ENCODE measurements at regions not wholly inside any gene's neighbourhood (a gene's known extent, or its start where the extent isn't known, plus 50 kb on each side); places are given as distances from the start of the nearest gene placed in this dataset.

DNA sequence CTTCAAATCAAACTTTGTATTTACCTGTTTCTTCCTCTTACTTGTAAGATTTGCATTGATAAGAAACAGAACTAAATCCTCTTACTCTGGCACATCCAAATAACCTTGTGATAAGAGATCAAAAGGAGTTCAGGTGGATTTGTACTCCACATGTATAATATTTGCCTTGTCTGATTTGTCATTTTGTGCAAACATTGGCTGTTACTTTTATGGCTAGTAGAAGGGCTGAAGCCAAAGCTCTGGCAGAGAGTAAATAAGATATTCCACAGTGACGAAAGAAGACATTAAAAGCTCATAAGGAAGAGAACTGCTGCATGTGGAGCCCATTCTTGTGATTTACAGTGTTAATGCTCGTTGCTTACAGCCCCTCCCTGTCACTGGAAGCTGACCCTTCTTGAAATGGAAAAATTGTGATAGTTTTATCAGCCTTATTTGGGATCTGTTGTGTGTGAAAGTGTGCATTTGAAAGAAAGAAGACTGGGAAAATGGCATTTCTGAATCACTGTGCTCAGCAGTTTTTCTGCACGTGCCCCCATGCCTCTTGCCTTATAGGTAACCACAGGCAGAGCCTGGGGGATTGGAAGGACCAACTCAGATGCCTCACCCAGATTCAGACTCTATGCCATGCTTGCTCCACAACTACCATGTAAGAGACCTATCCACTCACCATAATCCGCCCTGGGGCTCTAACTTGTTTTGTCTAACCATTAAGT lies 68.2 kb downstream of the OXGR1 start (continued):
- peak; percentile 46; the same call in 1 of the 2 replicates for TF ChIP-seq FOXO1 (CRISPR knock-in tag; IDR thresholded peaks at IDR 0.05)
- no peak for TF ChIP-seq EZH2 (conservative IDR thresholded peaks at IDR 0.05; ENCODE audit: low read depth, low read length)
- TF ChIP-seq NCOA2 (CRISPR knock-in tag; IDR thresholded peaks at IDR 0.05), result peak; percentile 84
- TF ChIP-seq PAXIP1 (CRISPR knock-in tag; conservative IDR thresholded peaks at IDR 0.05), result peak; percentile 67; the same call in 1 of the 2 replicates
- no peak for TF ChIP-seq HMGXB4 (CRISPR knock-in tag; IDR thresholded peaks at IDR 0.05; ENCODE audit: borderline replicate concordance in 1 of 2, low read depth in 1 of 2)
- TF ChIP-seq, protein P1, sequence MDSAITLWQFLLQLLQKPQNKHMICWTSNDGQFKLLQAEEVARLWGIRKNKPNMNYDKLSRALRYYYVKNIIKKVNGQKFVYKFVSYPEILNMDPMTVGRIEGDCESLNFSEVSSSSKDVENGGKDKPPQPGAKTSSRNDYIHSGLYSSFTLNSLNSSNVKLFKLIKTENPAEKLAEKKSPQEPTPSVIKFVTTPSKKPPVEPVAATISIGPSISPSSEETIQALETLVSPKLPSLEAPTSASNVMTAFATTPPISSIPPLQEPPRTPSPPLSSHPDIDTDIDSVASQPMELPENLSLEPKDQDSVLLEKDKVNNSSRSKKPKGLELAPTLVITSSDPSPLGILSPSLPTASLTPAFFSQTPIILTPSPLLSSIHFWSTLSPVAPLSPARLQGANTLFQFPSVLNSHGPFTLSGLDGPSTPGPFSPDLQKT (CRISPR knock-in tag; IDR thresholded peaks at IDR 0.05; ENCODE audit: borderline replicate concordance), result no peak
- 0 out of 2 replicates have a peak, but pooled peaks have one; percentile 49 for TF ChIP-seq ATF1 (CRISPR knock-in tag; IDR thresholded peaks at IDR 0.05)
- TF ChIP-seq SKI (IDR thresholded peaks at IDR 0.05; ENCODE audit: partially characterized antibody), result peak; percentile 71
- peak; percentile 71 for TF ChIP-seq GATAD2A (CRISPR knock-in tag; IDR thresholded peaks at IDR 0.05)
- TF ChIP-seq ZC3H4 (CRISPR knock-in tag; IDR thresholded peaks at IDR 0.05; ENCODE audit: borderline replicate concordance), result no peak
- peak; percentile 33; the same call in 1 of the 2 replicates for TF ChIP-seq ZNF331 (CRISPR knock-in tag; IDR thresholded peaks at IDR 0.05)
